Suprapubic skin (tissue), 4 donors: ENCODE measurements at regions not wholly inside any gene's neighbourhood (a gene's known extent, or its start where the extent isn't known, plus 50 kb on each side); places are given as distances from the start of the nearest gene placed in this dataset.

Experiments used
- DNase-seq, 2 donors: peaks; one replicate each; pipeline ENCODE4 v3.0.0-alpha.2; 2019; ENCODE audit warnings: low spot score in 2 of 2
- H3K27ac ChIP-seq: fragments of 200-600 bp; sonication (generic); one replicate; pipeline ENCODE4 v1.5.1; 2019
- H3K27me3 ChIP-seq: fragments of 200-600 bp; sonication (generic); one replicate; pipeline ENCODE4 v1.5.1; 2019
- H3K36me3 ChIP-seq: fragments of 200-600 bp; sonication (generic); one replicate; pipeline ENCODE4 v1.5.1; 2019
- H3K4me1 ChIP-seq: fragments of 200-600 bp; sonication (generic); one replicate; pipeline ENCODE4 v1.5.1; 2019
- H3K4me3 ChIP-seq: fragments of 200-600 bp; sonication (generic); one replicate; pipeline ENCODE4 v1.5.1; 2019; ENCODE audit warnings: mild to moderate bottlenecking
- H3K9me3 ChIP-seq: fragments of 200-600 bp; sonication (generic); one replicate; pipeline ENCODE4 v1.5.1; 2019
- EP300 ChIP-seq: sonication (generic); formaldehyde crosslinking; IDR thresholded peaks from one replicate; pipeline ENCODE4 v1.6.1; 2017; ENCODE audit warnings: antibody characterized with exemption
- POLR2A ChIP-seq, 2 donors: fragments of 450-650 bp; IDR thresholded peaks; one replicate each; pipeline ENCODE4 v1.6.1; 2017; ENCODE audit warnings: antibody characterized with exemption in 2 of 2, mild to moderate bottlenecking in 2 of 2, moderate library complexity in 2 of 2
- POLR2AphosphoS5 ChIP-seq, 3 donors: sonication (generic); formaldehyde crosslinking; IDR thresholded peaks; one replicate each; pipeline ENCODE4 v1.6.1; 2017; ENCODE audit warnings: antibody characterized with exemption in 3 of 3
- WGBS: methylation state at CpG from one replicate; pipeline ENCODE4 v1.1.5; 2018; 5-methylcytosine and 5-hydroxymethylcytosine counted together
- TF ChIP-seq, protein P1 (sequence below), 2 donors: fragments of 200-600 bp in 1 of 2; fragments of 450-650 bp in 1 of 2; sonication (generic) in 1 of 2; IDR thresholded peaks; one replicate each; pipeline ENCODE4 v1.5.1; 2016 to 2019; ENCODE audit warnings: antibody characterized with exemption in 2 of 2, mild to moderate bottlenecking in 1 of 2, moderate library complexity in 1 of 2

DNA sequence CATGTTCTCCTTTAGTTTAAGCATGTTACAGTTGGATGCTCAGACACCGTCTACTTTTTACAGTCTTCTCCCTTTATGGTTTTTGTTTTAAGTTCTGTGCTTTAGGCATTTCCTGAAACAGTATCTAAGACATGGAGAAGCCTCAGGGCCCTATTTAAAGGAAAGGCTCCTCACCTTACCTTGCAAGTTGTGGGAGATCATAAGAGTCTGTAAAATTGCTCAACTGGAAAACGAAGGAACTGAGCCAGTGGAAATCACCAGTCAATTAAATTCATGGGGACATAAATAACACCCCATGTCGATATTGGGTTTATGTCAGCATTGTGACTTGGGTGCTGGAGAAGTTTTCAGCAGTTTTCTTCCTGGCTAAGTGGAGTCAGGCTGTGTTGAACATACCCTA is 239.2 kb downstream of the KIF4B start:
- H3K36me3 ChIP-seq = no peaks in the 10 kb centered on the region
- TF ChIP-seq POLR2AphosphoS5 (IDR thresholded peaks at IDR 0.05) (no peak), POLR2A (IDR thresholded peaks at IDR 0.05) (no peak)
- H3K4me1 ChIP-seq = peaks cover 8% of the 10 kb centered on the region
- whole genome bisulfite sequencing = 41% methylated on average over 3 of the region's 3 CpGs
- no peaks in the 10 kb centered on the region for H3K9me3 ChIP-seq
- H3K27ac ChIP-seq = no peak overlapping the region
- DNase-seq = no peak
- no peaks in the 10 kb centered on the region for H3K27me3 ChIP-seq
- H3K4me3 ChIP-seq = no peak overlapping the region

DNA sequence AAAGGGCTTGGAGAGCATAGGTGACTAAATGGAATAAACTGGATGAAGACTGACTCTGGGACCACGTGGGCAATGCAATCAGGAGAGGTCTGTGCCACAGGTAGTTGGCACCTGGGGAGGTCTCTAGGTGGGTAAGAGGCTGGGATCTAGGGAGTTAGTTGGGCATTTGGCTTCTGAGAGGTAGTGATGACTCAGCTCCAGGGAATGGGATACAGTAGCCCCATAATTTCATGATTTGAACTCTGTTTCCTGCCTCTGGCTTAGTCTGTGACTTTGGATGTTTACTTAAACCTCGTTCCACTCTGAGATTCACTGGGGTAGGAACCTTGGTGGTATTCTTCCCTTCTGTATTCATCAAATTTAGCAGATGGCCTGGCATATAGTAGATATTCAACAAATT is 240.8 kb downstream of the KIF4B start:
- 44% methylated on average over 2 of the region's 2 CpGs for WGBS
- DNase-seq = no peak
- Histone ChIP-seq H3K9me3 (no peaks in the 10 kb centered on the region), H3K4me3 (no peak overlapping the region), H3K27ac (no peak overlapping the region), H3K4me1 (peaks cover 8% of the 10 kb centered on the region), H3K27me3 (no peaks in the 10 kb centered on the region), H3K36me3 (no peaks in the 10 kb centered on the region)
- TF ChIP-seq EP300 = no peak
- TF ChIP-seq POLR2A (IDR thresholded peaks at IDR 0.05) = no peak
- TF ChIP-seq, protein P1, sequence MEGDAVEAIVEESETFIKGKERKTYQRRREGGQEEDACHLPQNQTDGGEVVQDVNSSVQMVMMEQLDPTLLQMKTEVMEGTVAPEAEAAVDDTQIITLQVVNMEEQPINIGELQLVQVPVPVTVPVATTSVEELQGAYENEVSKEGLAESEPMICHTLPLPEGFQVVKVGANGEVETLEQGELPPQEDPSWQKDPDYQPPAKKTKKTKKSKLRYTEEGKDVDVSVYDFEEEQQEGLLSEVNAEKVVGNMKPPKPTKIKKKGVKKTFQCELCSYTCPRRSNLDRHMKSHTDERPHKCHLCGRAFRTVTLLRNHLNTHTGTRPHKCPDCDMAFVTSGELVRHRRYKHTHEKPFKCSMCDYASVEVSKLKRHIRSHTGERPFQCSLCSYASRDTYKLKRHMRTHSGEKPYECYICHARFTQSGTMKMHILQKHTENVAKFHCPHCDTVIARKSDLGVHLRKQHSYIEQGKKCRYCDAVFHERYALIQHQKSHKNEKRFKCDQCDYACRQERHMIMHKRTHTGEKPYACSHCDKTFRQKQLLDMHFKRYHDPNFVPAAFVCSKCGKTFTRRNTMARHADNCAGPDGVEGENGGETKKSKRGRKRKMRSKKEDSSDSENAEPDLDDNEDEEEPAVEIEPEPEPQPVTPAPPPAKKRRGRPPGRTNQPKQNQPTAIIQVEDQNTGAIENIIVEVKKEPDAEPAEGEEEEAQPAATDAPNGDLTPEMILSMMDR (IDR thresholded peaks at IDR 0.05) = no peak
- no peak for TF ChIP-seq POLR2AphosphoS5 (IDR thresholded peaks at IDR 0.05)

DNA sequence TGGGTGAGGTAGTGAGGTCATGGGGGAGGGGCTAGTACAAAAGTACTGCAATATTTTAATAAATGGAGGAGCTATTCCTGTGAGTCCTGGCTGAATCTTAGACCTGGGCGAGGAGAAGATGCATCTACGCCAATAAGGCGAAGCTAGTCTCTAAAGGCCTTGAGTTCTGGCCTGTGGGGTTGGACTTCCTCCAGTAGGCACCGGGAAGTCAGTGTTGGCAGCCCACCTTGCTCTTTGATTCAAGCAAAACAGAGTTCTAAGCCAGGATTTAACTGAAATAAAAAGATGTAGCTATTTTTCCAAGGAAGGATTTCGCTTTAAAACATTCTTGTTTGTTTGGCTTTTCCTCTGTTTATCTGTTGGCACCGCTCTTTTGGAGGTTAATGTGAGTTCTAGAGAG is 244.6 kb downstream of the KIF4B start:
- no peaks in the 10 kb centered on the region for H3K9me3 ChIP-seq
- H3K4me3 ChIP-seq = no peak overlapping the region
- no peak for DNase-seq
- H3K36me3 ChIP-seq = no peaks in the 10 kb centered on the region
- H3K27me3 ChIP-seq = no peaks in the 10 kb centered on the region
- no peak overlapping the region for H3K27ac ChIP-seq
- TF ChIP-seq EP300 (no peak), POLR2A (IDR thresholded peaks at IDR 0.05) (no peak), POLR2AphosphoS5 (IDR thresholded peaks at IDR 0.05) (no peak)
- TF ChIP-seq, protein P1 (IDR thresholded peaks at IDR 0.05) = no peak
- no peaks in the 10 kb centered on the region for H3K4me1 ChIP-seq
- 53% methylated on average over 6 of the region's 6 CpGs for WGBS

DNA sequence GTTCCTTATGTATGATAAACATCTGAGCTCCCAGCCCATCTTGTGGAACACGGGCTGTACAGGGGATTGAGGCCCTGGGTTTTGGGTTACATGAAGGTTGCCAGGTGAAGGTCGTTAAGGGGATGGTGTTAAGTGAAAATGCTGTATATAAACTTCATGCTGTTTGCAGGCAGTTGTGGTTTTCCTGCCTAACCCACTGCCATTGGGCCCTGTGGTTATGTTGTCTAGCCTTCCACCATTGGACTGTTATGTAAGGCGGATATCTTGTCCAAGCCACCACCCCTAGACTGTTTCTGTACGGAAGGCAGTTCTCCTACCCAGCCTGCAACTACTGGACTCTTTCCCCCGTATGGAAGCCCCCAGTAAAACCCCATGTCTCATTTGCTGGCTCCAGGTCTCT is 246.1 kb downstream of the KIF4B start:
- Histone ChIP-seq H3K4me1 (no peaks in the 10 kb centered on the region), H3K36me3 (no peaks in the 10 kb centered on the region), H3K27me3 (no peaks in the 10 kb centered on the region), H3K27ac (no peak overlapping the region), H3K4me3 (no peak overlapping the region), H3K9me3 (no peaks in the 10 kb centered on the region)
- 88% methylated on average over 5 of the region's 5 CpGs for WGBS
- TF ChIP-seq, protein P1 (IDR thresholded peaks at IDR 0.05) = no peak
- TF ChIP-seq EP300 = no peak
- TF ChIP-seq POLR2A (IDR thresholded peaks at IDR 0.05) = no peak
- no peak for TF ChIP-seq POLR2AphosphoS5 (IDR thresholded peaks at IDR 0.05)
- no peak for DNase-seq

DNA sequence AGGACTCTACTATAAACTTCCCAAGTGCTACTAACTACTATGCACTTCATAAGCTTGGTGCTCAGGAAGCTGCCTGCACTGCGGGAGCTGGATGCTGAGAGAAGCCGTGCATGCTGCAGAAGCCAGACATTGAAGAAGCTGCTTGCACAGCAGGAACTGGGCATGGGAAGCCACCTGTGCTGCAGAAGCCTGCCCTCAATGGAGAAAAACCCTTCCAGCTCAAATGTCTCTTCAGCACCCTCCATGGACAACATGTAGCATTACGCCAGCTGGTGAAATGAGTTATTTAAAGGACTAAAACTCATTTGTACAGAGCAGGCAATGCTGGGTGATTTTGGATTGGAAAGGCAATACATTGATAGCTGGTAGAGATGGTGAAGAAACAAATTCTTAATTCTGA is 247.2 kb downstream of the KIF4B start:
- DNase-seq = no peak

DNA sequence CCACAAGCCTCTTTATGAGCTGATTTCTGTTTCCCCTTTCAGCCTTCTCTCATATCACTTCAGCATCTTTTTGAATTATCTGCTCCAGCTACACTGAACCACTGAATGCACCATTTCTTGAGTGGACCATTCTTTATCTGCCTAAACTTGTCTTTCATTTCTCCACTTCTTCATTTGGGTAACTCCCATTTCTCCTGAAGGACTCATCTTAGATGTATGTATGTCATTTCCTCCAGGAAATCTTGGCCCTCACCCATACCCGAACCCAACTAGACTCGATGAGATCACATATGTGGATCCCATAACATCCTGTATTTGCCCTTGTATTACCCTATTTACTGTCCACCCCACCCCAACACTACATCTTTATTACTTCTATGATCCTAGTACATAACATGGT is 249.8 kb downstream of the KIF4B start:
- no peaks in the 10 kb centered on the region for H3K36me3 ChIP-seq
- TF ChIP-seq POLR2A (IDR thresholded peaks at IDR 0.05) (no peak), POLR2AphosphoS5 (IDR thresholded peaks at IDR 0.05) (no peak), EP300 (no peak)
- TF ChIP-seq, protein P1 (IDR thresholded peaks at IDR 0.05) = no peak
- H3K27ac ChIP-seq = no peak overlapping the region
- no peaks in the 10 kb centered on the region for H3K27me3 ChIP-seq
- no peak for DNase-seq
- WGBS = 92% methylated on average over 2 of the region's 2 CpGs
- no peak overlapping the region for H3K4me3 ChIP-seq
- H3K4me1 ChIP-seq = no peaks in the 10 kb centered on the region
- H3K9me3 ChIP-seq = no peaks in the 10 kb centered on the region

More for the DNA sequence above, 247.2 kb downstream of the KIF4B start:
- no peak for TF ChIP-seq EP300
- TF ChIP-seq, protein P1 (IDR thresholded peaks at IDR 0.05) = peak in 1 of 2 donors; percentile 29
- no peaks in the 10 kb centered on the region for H3K36me3 ChIP-seq
- no peaks in the 10 kb centered on the region for H3K27me3 ChIP-seq
- no peaks in the 10 kb centered on the region for H3K9me3 ChIP-seq
- no peaks in the 10 kb centered on the region for H3K4me1 ChIP-seq
- H3K4me3 ChIP-seq = no peak overlapping the region
- no peak overlapping the region for H3K27ac ChIP-seq
- WGBS = 83% methylated on average over 3 of the region's 3 CpGs
